GM21390 (cell line): ENCODE measurements at regions not wholly inside any gene's neighbourhood (a gene's known extent, or its start where the extent isn't known, plus 50 kb on each side); places are given as distances from the start of the nearest gene placed in this dataset.
A peak's percentile ranks its signal among the peaks of the same experiment; 100 is the strongest.

Experiments
- ATAC-seq: cut with Tn5 transposase; IDR thresholded peaks from one replicate; pipeline ENCODE4 v1.9.1; 2021; ENCODE audit not compliant: unreplicated experiment

DNA sequence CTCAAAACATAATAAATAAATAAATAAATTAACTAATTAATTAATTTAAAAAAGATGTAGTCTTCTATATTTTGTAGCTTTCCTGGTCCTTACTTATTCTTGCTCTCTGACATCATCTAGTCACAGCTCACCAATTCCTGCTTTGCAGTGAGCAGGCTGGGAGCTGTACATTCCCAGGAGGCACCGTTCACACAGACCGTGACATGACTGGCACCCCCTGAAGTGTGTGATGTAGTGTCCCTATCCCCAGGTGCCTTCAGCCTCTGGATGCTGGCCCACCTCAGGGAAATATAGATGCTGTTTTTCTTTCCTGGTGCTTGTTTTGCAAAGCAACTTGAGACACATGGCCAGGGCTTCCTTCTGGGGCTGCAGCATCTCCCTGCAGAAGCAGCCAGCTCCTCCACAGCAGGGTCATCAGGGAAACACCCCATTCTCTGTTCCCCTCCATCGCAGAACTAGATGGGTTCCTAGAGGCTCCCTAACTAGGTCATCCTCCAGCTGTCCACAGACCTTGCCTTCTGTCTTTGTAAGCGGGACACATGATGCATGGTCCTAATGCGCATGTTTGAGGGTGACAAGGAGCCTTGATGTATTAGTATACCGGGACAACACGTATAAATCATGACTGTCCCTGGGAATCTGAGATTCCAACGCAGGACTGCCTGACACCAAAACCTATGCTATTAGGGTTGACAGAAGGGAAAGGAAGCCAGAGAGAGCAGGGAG, 76.4 kb downstream of the RHOB start:
- no peak for ATAC-seq

DNA sequence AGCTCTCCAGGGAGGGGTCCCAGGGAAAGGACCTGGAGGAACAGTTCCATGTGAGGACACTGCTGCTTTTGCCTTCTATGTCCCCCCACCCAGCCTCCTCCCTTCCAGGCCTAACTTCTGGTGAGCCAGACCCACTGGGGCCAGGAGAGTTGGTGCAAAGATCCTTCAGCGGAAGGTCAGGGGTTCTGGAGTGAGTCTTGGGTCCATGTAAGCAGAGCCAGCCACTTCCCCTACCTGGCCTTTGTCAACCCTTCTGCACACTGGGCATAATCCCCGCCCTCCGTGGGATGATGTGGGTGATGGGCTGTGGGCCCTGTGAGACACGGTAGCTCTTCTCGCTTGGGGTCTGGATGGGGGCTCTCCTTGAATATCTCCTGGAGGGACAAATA, 76.9 kb downstream of the RHOB start:
- ATAC-seq: no peak

DNA sequence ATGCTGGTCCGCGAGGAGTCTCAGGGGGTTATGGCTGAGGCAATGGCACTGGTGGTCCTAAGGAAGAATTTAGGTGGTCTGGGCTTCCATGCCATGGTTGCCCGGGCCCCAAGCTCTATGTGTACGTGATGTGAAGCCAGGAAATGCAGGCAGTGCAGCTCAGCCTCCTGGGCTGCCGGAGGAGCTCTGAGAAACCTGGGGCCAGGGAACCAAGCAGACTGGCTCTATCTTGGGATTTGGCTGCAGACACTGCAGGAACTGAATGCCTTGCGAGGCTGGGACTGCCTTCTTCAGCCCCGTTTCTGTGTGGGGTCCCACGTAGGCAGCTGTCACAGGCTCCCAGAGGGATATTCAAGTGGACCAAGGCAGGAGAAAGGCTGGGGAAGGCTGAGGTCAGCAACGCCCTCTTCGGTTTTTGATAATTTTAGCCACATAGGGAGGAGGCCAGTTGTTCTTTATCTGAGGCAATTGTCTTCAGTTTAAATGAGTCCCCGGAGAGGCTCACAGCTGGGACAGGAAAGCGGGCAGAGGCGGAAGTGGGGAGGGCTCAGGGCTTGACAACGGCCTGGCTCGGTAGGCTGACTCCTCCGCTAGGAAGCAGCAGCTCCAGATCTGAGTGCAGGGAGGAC, 77.7 kb downstream of the RHOB start:
- ATAC-seq: peak; percentile 87

DNA sequence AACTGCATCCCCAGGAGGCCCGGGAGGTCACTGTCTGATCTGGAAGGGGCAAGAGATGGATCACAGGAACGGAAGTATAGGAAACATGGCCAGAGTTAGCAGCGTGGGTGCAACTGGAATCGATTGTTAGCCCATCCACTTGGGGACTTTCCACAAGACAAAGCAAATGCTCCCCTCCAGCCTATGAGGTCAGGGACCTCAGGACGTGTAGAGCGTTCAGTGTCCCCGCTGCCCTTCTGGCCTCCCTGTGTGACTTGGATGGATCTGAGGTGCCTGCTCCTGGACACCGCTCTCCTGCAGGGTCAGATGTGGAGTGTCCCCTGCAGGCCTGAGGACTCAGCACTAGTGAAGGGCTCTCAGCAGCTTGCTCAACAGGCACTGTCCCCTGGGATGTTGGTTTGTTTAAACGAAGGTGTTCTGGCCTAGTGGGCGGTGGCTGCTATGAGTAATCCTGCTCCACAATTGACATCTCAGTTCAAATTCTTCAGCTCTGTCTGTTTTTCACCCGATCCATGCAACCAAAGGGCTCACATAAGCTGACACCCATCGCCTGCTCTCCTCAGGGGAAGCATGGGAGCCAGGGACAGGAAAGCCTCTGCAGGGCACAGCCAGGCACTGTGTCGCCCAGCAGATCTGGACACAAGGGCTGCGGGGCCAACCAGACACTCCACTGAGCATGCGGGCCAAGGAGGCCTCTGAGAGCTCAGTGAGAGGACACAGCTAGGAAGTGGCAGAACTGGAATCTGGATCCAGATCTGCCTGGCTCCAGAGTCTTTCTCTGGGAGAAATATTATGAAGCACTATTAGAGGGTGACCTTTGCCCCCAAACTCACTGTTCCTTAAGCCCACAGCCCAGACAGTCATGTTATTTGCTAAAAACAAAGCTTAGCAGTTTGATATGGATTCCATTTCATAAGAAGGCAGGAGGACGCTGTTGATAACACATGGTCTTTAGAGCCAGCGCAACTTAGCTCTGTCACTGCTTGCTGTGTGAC, 78.5 kb downstream of the RHOB start:
- peak; percentile 80 for ATAC-seq

DNA sequence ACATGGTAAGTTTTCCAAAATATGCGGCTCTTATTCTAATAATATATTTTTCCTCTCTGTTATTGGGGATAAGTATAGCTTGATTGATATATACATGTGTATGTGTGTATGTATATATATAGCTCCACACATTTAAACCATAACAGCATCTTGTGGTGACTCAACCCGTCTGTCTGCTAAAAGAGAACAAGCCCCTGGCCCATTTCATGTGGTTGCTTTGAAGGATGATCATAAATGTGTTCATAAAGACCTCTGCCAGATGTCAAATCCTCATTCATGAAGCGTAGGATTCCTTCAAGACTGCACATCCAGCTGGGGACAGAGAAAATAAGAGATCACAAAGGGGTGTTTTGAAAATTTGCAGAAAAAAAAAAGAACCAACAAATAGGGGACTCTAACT, 79.3 kb downstream of the RHOB start:
- no peak for ATAC-seq

DNA sequence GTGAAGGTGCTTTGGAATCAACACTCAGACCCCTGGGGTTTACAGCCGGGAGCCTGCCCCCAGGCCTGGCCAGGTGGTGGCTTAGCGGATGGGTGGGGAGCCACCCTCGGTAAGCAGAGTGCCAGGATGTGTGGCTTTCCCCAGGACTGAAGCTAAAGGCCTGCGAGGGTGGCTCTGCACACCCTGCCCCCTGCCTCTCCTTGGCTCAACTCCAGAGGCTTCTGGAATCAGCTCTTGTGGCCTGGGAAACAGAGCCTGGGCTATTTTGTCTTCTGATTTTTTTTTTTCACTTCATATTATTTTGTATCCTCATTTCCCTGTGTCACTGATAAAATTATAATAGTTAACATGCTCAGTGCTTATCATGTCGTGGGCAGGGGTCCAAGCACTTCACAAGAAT, 79.8 kb downstream of the RHOB start:
- no peak for ATAC-seq

DNA sequence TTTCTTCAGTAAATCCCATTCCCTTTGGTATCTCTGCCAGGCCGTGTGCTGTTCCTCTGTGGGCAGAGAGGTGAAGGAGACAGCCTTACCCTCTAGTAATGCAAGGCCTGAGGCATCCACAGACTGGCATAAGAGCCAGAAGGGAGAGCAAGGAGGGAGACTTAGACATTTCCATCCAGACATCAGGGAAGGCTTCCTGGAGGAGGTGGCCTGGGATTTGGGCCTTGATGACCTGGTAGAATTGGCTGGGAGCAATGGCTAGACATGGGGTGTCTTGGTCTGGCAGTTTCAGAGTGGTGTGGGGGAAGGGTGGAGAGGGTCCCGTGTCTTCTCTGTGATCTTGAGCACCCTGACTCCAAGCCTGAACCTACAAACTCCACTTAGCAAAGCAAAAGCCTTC, 81.8 kb downstream of the RHOB start:
- no peak for ATAC-seq

DNA sequence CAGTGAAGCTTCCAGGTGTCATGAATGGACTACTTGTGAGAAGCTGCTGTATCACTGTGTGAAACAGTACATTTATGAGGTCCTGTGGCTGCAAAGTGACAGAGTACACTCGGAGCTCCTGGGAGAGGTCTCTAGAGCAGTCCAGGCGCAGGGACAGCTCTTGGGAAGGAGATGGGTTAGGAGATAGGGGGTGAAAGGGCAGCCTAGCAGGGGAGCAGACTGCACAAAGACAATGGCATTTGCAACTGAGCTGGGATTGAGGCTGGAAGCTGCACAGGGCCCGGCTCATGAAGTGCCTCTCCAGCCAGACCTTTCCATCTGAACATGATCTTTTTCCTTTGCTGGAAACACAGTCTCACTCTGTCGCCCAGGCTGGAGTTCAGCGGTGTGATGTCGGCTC, 83.6 kb downstream of the RHOB start:
- no peak for ATAC-seq

DNA sequence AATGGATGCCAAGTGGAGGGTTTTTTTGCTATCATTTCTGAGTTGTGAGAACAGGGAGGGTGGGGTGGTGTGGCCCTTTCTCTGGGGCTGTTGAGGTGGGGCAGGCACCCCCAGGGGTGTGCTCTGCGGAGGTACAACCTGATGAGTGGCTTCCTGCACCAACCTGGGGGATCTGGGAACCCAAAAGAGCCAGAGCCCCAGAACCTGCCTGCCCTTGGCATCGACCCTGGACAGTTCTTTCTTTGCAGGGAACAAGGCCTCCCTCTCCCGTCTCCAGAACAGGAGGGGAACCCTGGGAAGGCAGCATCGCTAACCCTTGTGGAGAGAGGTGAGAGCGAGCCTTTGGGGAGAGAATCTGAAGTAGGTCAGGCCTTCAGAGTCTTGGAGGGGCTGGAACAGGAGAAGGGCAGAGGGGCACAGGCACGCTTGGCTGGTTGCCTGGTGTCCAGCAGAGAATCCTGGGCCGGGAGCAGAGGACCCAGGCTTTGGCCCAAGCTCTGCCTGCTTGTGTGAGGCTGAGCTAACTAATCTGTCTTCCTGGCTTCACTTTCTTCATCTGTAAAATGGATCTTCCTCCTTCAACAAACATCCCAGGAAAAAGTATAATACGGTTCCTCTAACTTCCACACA, 84.9 kb downstream of the RHOB start:
- no peak for ATAC-seq

DNA sequence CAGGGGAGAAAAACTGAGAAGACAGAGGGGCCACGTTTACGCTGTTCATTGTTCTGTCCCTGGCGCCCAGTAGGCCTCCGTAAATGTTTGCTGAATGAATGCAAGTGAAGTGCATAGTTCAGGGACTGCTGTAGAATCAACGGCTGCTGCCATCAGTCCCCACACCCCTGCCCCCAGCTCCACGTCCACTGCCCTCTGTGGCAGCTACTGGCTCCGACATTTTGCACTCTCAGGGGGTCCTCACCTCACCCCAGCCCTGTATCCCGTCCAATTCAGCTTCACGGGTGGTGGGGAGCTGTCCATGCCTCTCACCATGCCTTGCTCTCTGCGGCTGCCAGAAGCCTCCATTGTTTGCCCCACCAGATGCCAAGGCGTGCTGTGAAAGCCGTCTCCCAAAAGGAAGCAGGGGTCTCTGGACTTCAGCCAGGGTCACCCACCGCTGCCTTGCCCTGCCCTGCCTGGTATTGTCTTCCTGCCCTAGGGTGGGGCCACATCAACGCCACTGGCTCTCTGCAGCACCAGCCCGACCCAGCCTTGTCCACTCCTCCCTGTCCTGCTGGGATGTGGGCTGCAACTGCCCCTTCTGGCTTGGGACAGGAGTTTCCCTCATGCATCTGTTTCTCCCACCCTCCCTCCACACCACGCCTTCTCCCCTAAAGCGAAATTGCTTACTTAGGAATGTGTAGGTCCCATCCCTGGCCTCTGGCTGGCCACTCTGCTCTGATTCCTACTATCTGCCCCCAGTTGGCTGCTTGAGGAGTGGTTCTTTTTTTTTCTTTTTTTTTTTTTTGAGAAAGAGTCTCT, 86.0 kb downstream of the RHOB start:
- ATAC-seq: no peak

DNA sequence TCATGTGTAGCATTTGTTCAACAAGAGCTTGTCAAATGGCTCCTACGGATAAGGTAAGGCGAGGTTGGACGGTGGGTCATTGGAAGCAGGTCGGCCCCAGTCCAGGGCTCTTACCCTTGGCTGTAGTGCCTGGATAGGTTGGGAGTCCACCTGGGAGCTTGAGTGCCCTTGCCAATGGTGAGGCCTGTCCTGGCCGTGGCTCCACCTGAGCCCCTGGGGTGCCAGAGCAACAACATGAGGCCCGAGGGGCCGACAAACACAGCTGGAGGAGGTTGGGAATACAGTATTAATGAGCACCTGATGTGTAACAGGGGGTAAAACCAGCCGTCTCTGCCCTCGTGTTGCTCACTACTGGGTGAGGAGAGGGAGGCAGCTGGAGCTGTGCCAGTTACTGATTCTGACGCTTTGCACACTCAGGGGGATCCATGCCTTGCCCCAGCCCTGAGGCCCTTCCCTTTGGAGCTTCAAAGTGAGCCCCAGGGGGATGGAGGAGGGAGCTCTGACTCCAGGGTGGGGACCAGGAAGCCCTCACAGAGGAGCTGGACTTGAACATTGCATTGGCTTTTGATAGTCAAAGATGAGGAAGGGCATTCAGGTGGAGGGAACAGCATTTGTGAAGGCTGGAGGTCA, 87.2 kb downstream of the RHOB start:
- ATAC-seq: no peak

DNA sequence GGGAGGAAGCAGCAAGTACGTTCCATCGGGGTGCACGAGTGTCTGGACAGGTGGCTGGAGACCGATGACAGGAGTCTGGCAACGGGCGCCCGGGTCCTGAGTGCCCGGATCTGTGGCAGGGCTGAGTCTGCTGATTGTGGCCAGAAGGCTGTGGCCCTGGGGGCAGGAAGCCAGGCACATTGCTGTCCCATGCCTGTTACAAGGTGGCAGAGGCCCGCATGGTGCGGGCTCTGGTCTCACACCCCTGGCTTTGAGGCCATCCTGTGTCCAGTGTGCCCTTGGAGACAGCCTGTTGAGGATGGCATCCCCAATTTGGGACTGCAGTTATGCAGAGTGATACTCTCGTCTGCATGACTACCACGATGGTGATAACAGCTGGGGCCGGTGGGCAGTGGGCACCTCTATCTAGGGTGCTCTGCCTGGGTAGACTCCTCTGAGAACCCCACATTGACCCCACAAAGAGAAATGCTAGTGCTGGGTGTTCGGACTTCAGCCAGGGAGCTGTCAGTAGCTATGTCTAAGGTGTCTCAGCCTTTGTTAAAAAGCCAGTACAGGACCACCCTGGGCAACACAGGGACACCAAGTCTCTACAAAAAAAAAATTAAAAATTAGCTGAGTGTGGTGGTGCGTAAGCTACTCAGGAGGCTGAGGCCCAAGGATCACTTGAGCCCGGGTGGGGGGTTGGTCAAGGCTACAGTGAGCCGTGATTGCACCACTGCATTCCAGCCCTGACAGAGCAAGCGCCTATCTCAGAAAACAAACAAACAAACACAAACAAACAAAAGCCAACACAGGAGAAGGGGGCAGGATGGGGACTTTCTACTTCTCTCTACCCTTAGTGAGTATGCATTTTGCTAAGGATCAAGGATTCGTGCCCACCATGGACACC, 88.3 kb downstream of the RHOB start:
- no peak for ATAC-seq

DNA sequence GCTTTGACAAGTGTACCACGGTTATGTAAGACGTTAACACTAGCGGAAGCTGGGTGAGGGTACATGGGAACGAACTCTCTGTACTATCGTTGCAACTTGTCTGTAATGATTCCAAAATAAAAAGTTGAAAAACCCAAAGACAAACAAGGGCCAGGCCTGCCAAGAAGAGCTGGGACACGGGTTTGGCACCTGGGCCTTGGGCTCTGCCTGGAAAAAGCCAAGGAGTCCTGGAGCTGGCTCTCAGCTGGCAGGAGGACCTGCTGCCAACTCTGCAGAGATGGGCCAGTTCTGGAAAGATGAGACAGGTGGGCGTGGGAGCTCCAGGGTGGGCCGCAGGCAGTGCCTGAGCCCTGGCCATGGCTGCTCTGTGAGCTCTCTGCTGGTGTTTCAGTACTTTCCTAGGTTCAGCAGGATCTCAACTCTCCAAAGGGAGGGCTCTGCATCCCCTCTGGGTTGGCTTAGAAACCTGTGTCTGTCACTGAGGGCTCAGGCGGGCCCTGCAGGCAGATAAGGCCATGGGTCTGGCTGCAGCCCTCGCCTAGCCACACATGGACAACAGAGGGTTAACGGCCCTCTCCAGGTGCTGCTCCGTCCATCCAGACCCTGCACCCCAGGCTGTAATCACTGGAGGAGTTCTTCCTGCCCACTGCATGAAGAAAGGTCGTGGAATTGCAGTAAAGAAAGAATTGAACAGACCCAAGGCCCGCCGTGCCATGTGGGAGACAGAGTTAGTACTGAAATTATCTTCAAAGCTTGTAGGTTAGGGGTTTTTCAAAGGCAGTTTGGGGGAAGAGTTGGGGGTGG, 89.9 kb downstream of the RHOB start:
- ATAC-seq: no peak

DNA sequence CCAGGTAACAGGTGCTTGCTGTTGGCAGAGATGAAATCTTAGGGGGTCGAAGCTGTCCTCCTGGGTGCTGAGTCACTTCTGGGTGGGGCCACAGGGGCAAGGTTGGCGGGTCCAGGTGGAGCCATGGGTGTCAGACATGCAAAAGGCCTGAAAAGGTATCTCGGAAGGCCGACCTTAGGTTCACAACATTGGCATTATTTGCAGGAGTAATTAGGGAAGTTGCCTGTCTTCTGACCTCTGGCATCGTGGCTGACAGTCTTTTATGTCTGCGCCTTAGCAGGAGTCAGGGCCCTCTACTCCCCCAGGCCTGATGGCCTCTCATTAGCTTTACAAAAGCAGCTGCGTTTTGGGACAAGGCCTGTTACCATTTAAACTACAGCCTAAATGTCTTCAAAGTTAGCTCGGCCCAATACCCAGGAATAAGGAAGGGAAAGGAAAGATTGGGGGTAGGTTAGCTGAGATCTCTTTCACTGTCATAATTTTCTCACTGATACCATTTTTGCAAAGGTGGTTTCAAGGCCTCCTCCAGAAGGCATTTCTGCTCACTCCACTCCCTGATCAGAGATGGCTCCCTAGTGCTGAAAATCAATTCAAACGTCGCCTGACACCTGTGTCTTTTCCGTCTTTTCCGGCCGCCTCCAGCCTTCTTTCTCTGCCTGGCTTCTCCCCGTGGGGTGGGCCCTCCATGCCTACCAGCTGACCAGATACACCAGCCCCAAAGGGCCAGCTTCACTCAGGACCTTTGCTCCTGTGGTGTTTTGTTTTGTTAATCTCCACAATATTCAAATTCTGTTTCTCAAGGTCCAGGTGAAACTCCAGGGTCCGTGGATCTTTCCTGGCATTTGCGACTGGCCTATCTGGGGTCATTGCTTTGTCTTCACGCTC, 90.8 kb downstream of the RHOB start:
- no peak for ATAC-seq

DNA sequence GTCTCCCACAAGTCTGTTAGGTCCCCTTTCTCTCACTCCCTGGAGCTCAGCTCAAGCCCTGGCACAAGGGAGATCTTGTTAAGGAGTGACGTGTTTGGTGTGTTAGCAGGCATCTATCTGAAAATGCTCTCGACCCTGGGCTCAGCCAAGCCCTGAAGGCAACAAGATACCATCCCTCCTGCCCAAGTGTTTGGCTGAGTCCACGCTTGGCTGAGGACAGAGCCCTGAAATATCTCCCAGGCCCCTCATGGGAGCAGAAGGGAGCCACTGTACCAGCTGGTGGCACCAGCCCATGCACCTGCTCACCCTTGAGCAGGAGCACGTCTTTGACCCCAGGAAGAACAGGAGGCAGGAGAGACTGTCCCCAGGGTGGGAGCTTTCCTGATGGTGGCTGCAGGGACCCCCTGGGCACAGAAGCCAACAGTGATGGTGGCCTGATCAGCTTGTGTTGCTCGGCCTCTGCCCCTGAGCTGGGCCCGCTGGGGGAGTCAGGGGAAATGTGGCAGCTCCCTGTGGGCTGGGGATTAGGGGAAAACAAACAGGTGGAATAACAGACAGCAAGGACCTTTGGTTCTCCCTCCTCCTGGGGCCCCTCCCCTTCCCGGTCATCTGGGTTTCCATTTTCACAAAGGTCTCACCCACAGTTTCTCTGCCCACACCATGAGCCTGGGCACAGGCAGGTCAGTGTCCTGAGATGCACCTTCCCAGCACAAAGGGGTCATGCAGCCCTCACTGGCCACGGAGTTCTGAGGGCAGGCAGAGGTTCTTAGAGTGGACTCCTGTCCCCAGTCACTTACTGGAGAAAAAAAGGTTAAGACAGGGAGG, 91.6 kb downstream of the RHOB start:
- no peak for ATAC-seq

DNA sequence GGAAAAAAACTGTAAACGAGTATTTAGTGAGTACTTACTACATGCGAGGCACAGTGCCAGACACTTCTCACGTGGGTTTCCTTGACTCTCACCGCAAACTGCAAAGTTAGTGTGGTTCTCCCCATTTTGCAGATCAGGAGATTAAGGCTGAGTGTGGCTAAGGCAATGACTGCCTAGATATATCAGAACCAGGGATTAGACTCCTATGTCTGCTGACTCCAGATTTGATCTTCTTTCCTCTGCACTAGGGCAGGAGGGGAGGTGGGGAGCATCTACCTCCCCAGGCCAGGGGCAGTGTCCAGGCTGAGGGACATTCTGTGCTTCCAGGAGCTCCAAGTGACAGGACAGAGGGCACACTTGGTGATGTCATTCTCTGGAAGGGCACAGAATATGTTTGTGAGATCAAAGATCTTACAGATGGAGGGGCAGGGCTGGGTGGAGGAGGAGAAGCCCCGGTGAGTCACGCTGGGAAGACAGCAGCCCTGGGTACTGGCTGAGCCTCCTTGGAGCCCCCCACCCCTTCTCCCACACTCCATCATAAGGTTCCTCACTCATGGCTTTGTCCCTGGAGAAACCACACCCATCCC, 92.4 kb downstream of the RHOB start:
- no peak for ATAC-seq
